SK-N-MC (cell line): ENCODE measurements at regions not wholly inside any gene's neighbourhood (a gene's known extent, or its start where the extent isn't known, plus 50 kb on each side); places are given as distances from the start of the nearest gene placed in this dataset.

Experiments used
- DNase-seq: peaks from one replicate; pipeline ENCODE4 v3.0.0-alpha.2; 2011; ENCODE audit warnings: low read depth, low spot score
- H3K27ac ChIP-seq: fragments of 200-600 bp; sonication (generic); 2 replicates; pipeline ENCODE4 v1.5.1; 2016; ENCODE audit warnings: mixed run types
- H3K36me3 ChIP-seq: fragments of 200-600 bp; sonication (generic); 2 replicates; pipeline ENCODE4 v1.6.1; 2017; ENCODE audit warnings: antibody characterized with exemption, low read length, mixed read lengths; ENCODE audit not compliant: insufficient read depth
- H3K4me3 ChIP-seq: fragments of 200-600 bp; sonication (generic); 2 replicates; pipeline ENCODE4 v1.5.1; 2016
- H3K9ac ChIP-seq: fragments of 200-600 bp; sonication (generic); 2 replicates; pipeline ENCODE4 v1.8.0; 2017; ENCODE audit warnings: mixed run types, mixed read lengths; ENCODE audit not compliant: insufficient read length
- H3K9me3 ChIP-seq: fragments of 200-600 bp; sonication (generic); 2 replicates; pipeline ENCODE4 v1.6.1; 2017; ENCODE audit warnings: low read depth, mild to moderate bottlenecking, antibody characterized with exemption, low read length, moderate library complexity, mixed read lengths
- EZH2 ChIP-seq: fragments of 200-600 bp; sonication (generic); IDR thresholded peaks from one replicate; pipeline ENCODE4 v1.6.1; 2017; ENCODE audit warnings: antibody characterized with exemption
- FOXP2 ChIP-seq: optimal IDR thresholded peaks from 2 replicates; pipeline ENCODE3; 2011; ENCODE audit warnings: mild to moderate bottlenecking, moderate library complexity; ENCODE audit not compliant: insufficient read depth; ENCODE audit errors: extremely low read length, control extremely low read depth
- POLR2AphosphoS5 ChIP-seq: IDR thresholded peaks from 2 replicates; pipeline ENCODE4 v1.6.1; 2012; ENCODE audit warnings: mild to moderate bottlenecking, low read depth, low read length, borderline replicate concordance

DNA sequence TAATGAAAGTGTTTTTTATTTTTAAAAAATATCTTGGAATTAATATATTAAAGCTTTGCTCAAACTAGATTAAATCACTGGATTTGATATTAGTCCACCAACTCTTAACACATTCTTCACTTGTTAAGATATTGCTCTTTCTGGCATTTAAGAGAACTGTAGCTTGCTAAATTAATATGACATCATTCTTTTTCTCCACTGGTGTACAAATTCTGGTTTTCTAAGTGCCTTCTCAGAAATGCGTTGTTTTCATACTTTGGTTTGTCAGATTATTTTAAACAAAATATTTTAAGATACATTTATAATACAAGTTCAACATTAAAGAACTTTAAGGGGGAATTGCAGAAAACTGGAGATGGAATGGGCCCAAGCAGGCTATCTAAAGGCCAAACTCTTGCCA is 87.6 kb upstream of the IFNE start:
- Histone ChIP-seq H3K36me3 (no peaks in the 10 kb centered on the region), H3K9ac (no peak overlapping the region), H3K4me3 (no peak overlapping the region), H3K9me3 (no peaks in the 10 kb centered on the region), H3K27ac (no peak overlapping the region)
- TF ChIP-seq EZH2 (no peak), FOXP2 (no peak), POLR2AphosphoS5 (no peak)
- DNase-seq: no peak

- Histone ChIP-seq H3K9me3 (no peaks in the 10 kb centered on the region), H3K36me3 (no peaks in the 10 kb centered on the region), H3K27ac (no peak overlapping the region), H3K4me3 (no peak overlapping the region), H3K9ac (no peak overlapping the region)
- DNase-seq: no peak
- TF ChIP-seq FOXP2 (no peak), POLR2AphosphoS5 (no peak), EZH2 (no peak)
Measured at GRCh38 chr9:21570643-21571275, 88.6 kb upstream of the IFNE start.

DNA sequence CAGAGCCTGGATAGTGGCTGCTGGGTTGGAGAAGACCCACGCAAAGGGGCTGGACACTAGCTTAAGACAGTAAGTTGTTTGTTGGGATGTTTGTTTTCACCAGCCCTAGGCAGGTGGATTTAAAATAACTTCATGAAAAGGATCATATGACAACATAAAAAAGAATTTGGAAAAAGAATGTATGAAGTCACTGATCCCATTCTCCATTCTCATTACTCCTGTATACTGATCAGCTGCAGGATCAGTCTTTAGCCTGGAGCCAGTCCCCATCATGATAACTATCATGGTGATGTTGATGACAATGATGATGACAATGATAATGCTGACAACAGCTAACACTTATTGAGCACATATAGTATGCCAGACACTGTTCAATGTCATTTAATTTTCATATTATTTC is 92.1 kb upstream of the IFNE start:
- no peak for DNase-seq
- Histone ChIP-seq H3K36me3 (no peaks in the 10 kb centered on the region), H3K27ac (no peak overlapping the region), H3K9me3 (no peaks in the 10 kb centered on the region), H3K4me3 (no peak overlapping the region), H3K9ac (no peak overlapping the region)
- no peak for TF ChIP-seq FOXP2
- no peak for TF ChIP-seq EZH2
- no peak for TF ChIP-seq POLR2AphosphoS5

DNA sequence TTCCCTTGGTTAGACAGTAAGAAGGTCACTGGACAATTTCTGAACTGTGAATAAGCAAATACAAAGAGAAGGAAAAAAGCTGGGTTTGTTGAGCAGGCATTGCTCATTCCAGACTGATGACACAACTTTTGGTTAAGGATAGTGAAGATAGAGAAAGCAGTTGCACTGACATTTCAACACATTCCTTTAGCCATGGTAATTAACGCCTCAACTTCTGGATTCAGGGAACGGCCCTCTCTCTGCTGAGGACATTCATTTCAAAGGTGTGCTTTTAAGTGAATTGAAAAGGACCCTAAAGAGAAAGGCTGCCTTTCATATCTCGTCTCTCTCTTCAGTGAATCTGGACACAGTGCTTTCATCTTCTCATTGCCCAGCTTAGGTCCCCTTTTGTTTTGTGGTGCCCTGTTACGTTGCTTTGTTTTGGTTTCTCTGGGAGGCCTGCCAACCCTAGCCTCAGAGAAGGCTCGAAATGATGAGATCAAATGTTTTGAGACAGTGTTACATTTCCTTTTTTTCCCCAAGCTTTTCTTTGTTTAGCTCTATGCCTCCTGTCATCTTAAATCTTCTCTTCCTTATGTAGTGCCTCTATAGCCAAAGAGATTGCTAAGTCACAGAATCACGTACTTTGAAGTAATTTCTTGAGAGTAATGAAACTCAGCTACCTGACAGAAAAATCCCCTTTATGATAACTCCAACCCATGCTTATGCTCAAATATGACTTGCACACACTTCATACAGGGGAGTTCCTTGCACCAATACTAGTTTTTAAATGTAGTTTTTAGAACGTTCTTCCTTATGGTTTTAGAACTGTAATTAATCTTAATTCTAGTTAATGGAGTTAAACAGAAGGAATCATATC is 94.4 kb upstream of the IFNE start:
- H3K27ac ChIP-seq: no peak overlapping the region
- no peak overlapping the region for H3K4me3 ChIP-seq

DNA sequence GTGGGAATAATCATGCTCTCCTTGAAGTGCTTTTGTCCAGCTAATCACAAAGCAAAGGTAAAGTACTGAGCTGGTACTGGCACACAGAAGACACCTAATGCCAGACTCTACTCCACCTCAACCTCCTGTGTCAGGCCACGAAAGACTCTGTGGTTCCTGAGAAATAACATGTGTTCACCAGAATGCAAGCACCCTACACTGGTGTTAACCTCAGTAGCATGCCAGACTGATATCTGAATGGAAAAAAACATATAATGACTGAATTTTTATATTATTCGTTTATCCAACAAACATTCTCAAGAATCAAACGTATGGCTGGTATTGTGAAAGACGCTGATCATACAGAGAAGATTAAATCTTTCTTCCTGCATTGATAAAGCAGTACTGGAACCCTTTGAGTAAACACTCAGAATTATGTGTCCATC is 97.1 kb upstream of the IFNE start:
- Histone ChIP-seq H3K27ac (no peak overlapping the region), H3K9me3 (no peaks in the 10 kb centered on the region), H3K9ac (no peak overlapping the region), H3K4me3 (no peak overlapping the region), H3K36me3 (no peaks in the 10 kb centered on the region)
- TF ChIP-seq POLR2AphosphoS5: no peak
- TF ChIP-seq FOXP2: no peak
- TF ChIP-seq EZH2: no peak
- no peak for DNase-seq

More for the DNA sequence above, 94.4 kb upstream of the IFNE start:
- Histone ChIP-seq H3K36me3 (no peaks in the 10 kb centered on the region), H3K9ac (no peak overlapping the region), H3K9me3 (no peaks in the 10 kb centered on the region)
- DNase-seq: no peak
- TF ChIP-seq FOXP2: no peak
- no peak for TF ChIP-seq POLR2AphosphoS5
- TF ChIP-seq EZH2: no peak

DNA sequence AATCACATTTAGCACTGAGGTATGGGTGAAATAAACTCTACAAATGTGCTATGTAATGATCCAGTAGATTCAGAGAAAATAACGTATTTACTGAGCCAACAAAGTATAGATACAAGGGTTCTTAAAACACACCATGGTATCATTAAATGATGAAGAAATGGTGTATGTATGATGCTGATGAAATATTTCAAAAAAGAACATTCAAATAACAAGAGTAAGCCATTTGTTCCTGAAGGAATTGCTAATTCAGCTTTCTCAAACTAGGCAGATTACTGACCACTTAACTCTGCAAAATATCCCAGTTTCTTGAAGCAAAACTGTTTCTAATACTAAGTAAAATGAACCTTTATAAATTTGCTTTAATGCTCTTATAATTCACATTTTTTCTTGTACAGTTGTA is 97.6 kb upstream of the IFNE start:
- no peak for DNase-seq
- no peak overlapping the region for H3K4me3 ChIP-seq
- H3K9ac ChIP-seq: no peak overlapping the region
- no peak overlapping the region for H3K27ac ChIP-seq
- TF ChIP-seq POLR2AphosphoS5 (no peak), FOXP2 (no peak), EZH2 (no peak)
- no peaks in the 10 kb centered on the region for H3K36me3 ChIP-seq
- no peaks in the 10 kb centered on the region for H3K9me3 ChIP-seq

GRCh38 chr9:21580636-21581378 is 98.7 kb upstream of the IFNE start:
- no peak overlapping the region for H3K4me3 ChIP-seq

DNA sequence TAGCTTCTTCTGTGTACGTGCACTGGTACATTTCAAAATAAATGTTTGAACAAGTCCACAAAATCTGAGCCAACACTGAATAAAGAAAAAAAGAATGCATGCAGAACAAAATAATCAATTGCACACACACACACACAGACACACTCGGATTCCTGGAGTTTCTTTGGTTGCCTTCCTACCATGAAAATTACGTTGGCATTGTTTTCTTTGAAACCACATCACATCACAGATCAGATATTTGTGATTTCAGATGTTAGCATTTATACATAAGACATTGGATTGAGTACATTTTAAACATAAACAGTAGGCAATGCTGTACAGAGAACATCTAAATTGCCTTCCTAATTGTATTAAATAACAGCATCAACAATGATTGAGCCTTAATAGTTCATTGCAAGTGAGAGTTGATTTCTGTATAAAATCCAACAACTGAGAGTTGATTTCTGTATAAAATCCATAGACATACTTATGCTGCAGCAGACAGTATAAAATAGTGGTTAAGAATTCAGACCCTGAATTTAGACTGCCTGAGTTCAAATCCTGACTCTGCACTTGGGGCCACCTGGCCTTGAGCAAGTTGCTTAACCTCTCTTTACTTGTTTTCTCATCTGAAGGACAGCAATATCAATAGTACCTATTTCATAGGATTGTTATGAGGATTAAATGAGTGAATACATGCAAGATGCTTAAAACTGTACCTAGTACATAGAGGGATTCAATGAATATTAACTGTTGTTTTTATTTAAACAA is 101.7 kb upstream of the IFNE start:
- TF ChIP-seq POLR2AphosphoS5 (no peak), FOXP2 (no peak)
- H3K9me3 ChIP-seq: no peaks in the 10 kb centered on the region
- no peak overlapping the region for H3K27ac ChIP-seq
- DNase-seq: no peak
- H3K9ac ChIP-seq: no peak overlapping the region
- no peak overlapping the region for H3K4me3 ChIP-seq
- H3K36me3 ChIP-seq: no peaks in the 10 kb centered on the region

More at GRCh38 chr9:21580636-21581378, 98.7 kb upstream of the IFNE start:
- Histone ChIP-seq H3K27ac (no peak overlapping the region), H3K9ac (no peak overlapping the region), H3K9me3 (no peaks in the 10 kb centered on the region), H3K36me3 (no peaks in the 10 kb centered on the region)
- TF ChIP-seq EZH2 (no peak), FOXP2 (no peak), POLR2AphosphoS5 (no peak)
- DNase-seq: no peak
